Upper lobe of right lung (tissue), 1 donor: ENCODE measurements at regions not wholly inside any gene's neighbourhood (a gene's known extent, or its start where the extent isn't known, plus 50 kb on each side); places are given as distances from the start of the nearest gene placed in this dataset.

Experiments
- ATAC-seq: fragments of 200-7000 bp; cut with Tn5 transposase; one replicate; pipeline ENCODE4 v1.9.1; 2020; ENCODE audit warnings: mild to moderate bottlenecking, moderate library complexity
- DNase-seq: peaks from one replicate; pipeline ENCODE4 v3.0.0-alpha.2; 2020
- H3K27ac ChIP-seq: fragments of 200-600 bp; one replicate; pipeline ENCODE4 v1.8.0; 2022
- H3K27me3 ChIP-seq: fragments of 200-600 bp; one replicate; pipeline ENCODE4 v1.8.0; 2022; ENCODE audit warnings: mild to moderate bottlenecking
- H3K36me3 ChIP-seq: fragments of 200-600 bp; one replicate; pipeline ENCODE4 v1.8.0; 2022
- H3K4me1 ChIP-seq: fragments of 200-600 bp; one replicate; pipeline ENCODE4 v1.8.0; 2022
- H3K4me3 ChIP-seq: fragments of 200-600 bp; one replicate; pipeline ENCODE4 v1.8.0; 2022; ENCODE audit warnings: mild to moderate bottlenecking
- H3K9me3 ChIP-seq: fragments of 200-600 bp; one replicate; pipeline ENCODE4 v1.8.0; 2022
- CTCF ChIP-seq: fragments of 200-600 bp; IDR thresholded peaks from one replicate; pipeline ENCODE4 v1.8.0; 2022; ENCODE audit warnings: antibody characterized with exemption
- intact Hi-C: fragments of 100-400 bp; cut with DNase I; formaldehyde crosslinking; loops from one replicate; pipeline ENCODE4 v1.11.0; 2022
- donor health status: DM: no; HTN: yes; CAD: no; lungs with severe emphysema.

DNA sequence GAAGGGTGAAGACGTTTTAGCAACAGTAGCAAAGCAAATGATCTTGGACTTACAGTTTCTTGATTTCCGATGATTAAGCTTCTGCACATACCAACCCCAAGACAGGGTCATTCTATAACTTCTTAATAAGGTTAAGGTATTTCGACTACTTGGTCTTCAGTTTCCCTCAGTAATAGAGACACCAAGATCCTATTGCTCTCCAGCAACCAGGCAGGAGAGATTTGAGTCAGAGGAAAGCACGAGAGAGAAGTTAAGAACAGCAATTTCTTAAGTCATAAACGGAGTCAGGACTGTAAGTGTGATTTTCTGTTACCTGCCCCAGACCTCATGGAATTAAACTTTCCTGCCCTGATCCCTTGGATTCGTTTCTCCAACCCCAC, 215.6 kb downstream of the TTC8 start:
- H3K9me3 ChIP-seq, result no peaks in the 10 kb centered on the region
- DNase-seq (no peak), ATAC-seq (no peak)
- peak overlapping the region; percentile 44 for H3K4me3 ChIP-seq
- intact Hi-C loops, result no loop called here
- H3K36me3 ChIP-seq, result no peaks in the 10 kb centered on the region
- no peak overlapping the region for H3K27ac ChIP-seq
- peaks cover 17% of the 10 kb centered on the region for H3K4me1 ChIP-seq
- TF ChIP-seq CTCF, result no peak
- no peaks in the 10 kb centered on the region for H3K27me3 ChIP-seq

GRCh38 chr14:89040460-89041256, 216.2 kb downstream of the TTC8 start:
- H3K27ac ChIP-seq, result peak overlapping the region; percentile 70
- intact Hi-C loops, result no loop called here
- peak; percentile 97 for TF ChIP-seq CTCF
- no peaks in the 10 kb centered on the region for H3K27me3 ChIP-seq
- H3K36me3 ChIP-seq, result no peaks in the 10 kb centered on the region
- H3K4me3 ChIP-seq, result peak overlapping the region; percentile 44
- peaks cover 17% of the 10 kb centered on the region for H3K4me1 ChIP-seq
- no peaks in the 10 kb centered on the region for H3K9me3 ChIP-seq
- peak; percentile 92 for ATAC-seq
- DNase-seq, result peak; percentile 92

- no peaks in the 10 kb centered on the region for H3K9me3 ChIP-seq
- peak overlapping the region; percentile 44 for H3K4me3 ChIP-seq
- H3K27me3 ChIP-seq, result no peaks in the 10 kb centered on the region
- peaks cover 17% of the 10 kb centered on the region for H3K4me1 ChIP-seq
- no peaks in the 10 kb centered on the region for H3K36me3 ChIP-seq
- H3K27ac ChIP-seq, result peak overlapping the region; percentile 70
- DNase-seq, result no peak
- no peak for TF ChIP-seq CTCF
- intact Hi-C loops, result no loop called here
- peak; percentile 2 for ATAC-seq
These were observed 216.8 kb downstream of the TTC8 start for GRCh38 chr14:89041257-89041582.

- Histone ChIP-seq H3K27ac (no peak overlapping the region), H3K4me3 (no peak overlapping the region), H3K27me3 (no peaks in the 10 kb centered on the region), H3K9me3 (no peaks in the 10 kb centered on the region), H3K36me3 (no peaks in the 10 kb centered on the region), H3K4me1 (peaks cover 17% of the 10 kb centered on the region)
- ATAC-seq, result no peak
- intact Hi-C loops, result no loop called here
- no peak for DNase-seq
- TF ChIP-seq CTCF, result no peak
These were observed 217.6 kb downstream of the TTC8 start for GRCh38 chr14:89042021-89042420.

DNA sequence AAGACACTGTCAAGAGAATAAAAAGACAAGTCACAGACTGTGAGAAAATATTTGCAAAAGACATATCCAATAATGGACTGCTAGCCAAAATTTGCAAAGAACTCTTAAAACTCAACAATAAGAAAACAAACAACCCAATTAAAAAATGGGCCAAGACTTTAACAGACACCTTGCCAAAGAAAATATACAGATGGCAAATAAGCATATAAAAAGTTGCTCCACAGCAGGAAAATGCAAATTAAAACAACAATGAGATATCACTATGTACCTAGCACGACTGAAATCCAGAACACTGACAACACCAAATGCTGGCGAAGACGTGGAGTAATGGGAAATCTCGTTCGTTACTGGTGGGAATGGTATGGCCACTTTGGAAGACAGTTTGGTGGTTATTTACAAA, 228.9 kb downstream of the TTC8 start:
- H3K4me3 ChIP-seq, result no peak overlapping the region
- ATAC-seq, result no peak
- no peaks in the 10 kb centered on the region for H3K36me3 ChIP-seq
- no peaks in the 10 kb centered on the region for H3K27me3 ChIP-seq
- H3K4me1 ChIP-seq, result no peaks in the 10 kb centered on the region
- H3K9me3 ChIP-seq, result no peaks in the 10 kb centered on the region
- TF ChIP-seq CTCF, result no peak
- intact Hi-C loops, result no loop called here
- no peak for DNase-seq
- no peak overlapping the region for H3K27ac ChIP-seq

- no peaks in the 10 kb centered on the region for H3K9me3 ChIP-seq
- no peaks in the 10 kb centered on the region for H3K36me3 ChIP-seq
- H3K27ac ChIP-seq, result no peak overlapping the region
- intact Hi-C loops, result no loop called here
- no peak overlapping the region for H3K4me3 ChIP-seq
- ATAC-seq (no peak), DNase-seq (no peak)
- H3K27me3 ChIP-seq, result no peaks in the 10 kb centered on the region
- TF ChIP-seq CTCF, result no peak
- H3K4me1 ChIP-seq, result no peaks in the 10 kb centered on the region
These were observed 231.9 kb downstream of the TTC8 start for GRCh38 chr14:89056394-89056793.
